Keratinocyte (primary cell): ENCODE measurements at regions not wholly inside any gene's neighbourhood (a gene's known extent, or its start where the extent isn't known, plus 50 kb on each side); places are given as distances from the start of the nearest gene placed in this dataset.

Source experiments
- DNase-seq: peaks from one replicate; pipeline ENCODE4 v3.0.0-alpha.2; 2011; ENCODE audit warnings: low read depth, missing footprints, low spot score
- FAIRE-seq: peaks from 2 replicates; lab custom pipeline; 2011; peaks lifted over from hg19 to GRCh38; lab: Jason Lieb, UNC
- H2AFZ ChIP-seq: 2 replicates; pipeline ENCODE4 v1.6.0; 2012; ENCODE audit warnings: low read length, control low read depth, inconsistent platforms; ENCODE audit not compliant: control insufficient read depth
- H3K27ac ChIP-seq: 2 replicates; pipeline ENCODE4 v1.5.1; 2011; ENCODE audit warnings: low read length; ENCODE audit not compliant: control insufficient read depth, insufficient read depth
- H3K27me3 ChIP-seq: 3 replicates; pipeline ENCODE4 v1.6.0; 2011; ENCODE audit warnings: low read length; ENCODE audit not compliant: control insufficient read depth, insufficient read depth; ENCODE audit errors: extremely low read depth
- H3K36me3 ChIP-seq, 2 experiments: 2 replicates in 1 of 2; 3 replicates in 1 of 2; pipeline ENCODE4 v1.5.1; 2011; ENCODE audit warnings: low read length in 2 of 2, mild to moderate bottlenecking in 1 of 2; ENCODE audit not compliant: control insufficient read depth in 2 of 2, insufficient read depth in 2 of 2; ENCODE audit errors: extremely low read depth in 1 of 2
- H3K4me1 ChIP-seq: 3 replicates; pipeline ENCODE4 v1.5.1; 2011; ENCODE audit warnings: low read length; ENCODE audit not compliant: control insufficient read depth, insufficient read depth; ENCODE audit errors: extremely low read depth
- H3K4me2 ChIP-seq: 3 replicates; pipeline ENCODE4 v1.6.0; 2011; ENCODE audit warnings: low read depth, low read length; ENCODE audit not compliant: control insufficient read depth, insufficient read depth; ENCODE audit errors: extremely low read depth
- H3K4me3 ChIP-seq, 3 experiments: fragments of 200-600 bp in 1 of 3; sonication (generic) in 1 of 3; 2 replicates in 2 of 3; 3 replicates in 1 of 3; pipeline ENCODE4 v1.5.1; 2011 to 2016; ENCODE audit warnings: low read length in 3 of 3, mild to moderate bottlenecking in 3 of 3, control low read depth in 2 of 3, inconsistent platforms in 1 of 3, low read depth in 1 of 3, mixed read lengths in 1 of 3, mixed run types in 1 of 3, moderate library complexity in 1 of 3; ENCODE audit not compliant: control insufficient read depth in 2 of 3, insufficient read depth in 2 of 3; ENCODE audit errors: extremely low read depth in 1 of 3
- H3K79me2 ChIP-seq: 2 replicates; pipeline ENCODE4 v1.6.0; 2012; ENCODE audit warnings: low read length; ENCODE audit not compliant: control insufficient read depth, insufficient read depth
- H3K9ac ChIP-seq: 3 replicates; pipeline ENCODE4 v1.6.0; 2011; ENCODE audit warnings: low read length; ENCODE audit not compliant: control insufficient read depth, insufficient read depth; ENCODE audit errors: extremely low read depth
- H3K9me1 ChIP-seq: 3 replicates; pipeline ENCODE4 v1.6.0; 2011; ENCODE audit warnings: low read length; ENCODE audit not compliant: control insufficient read depth, insufficient read depth; ENCODE audit errors: extremely low read depth
- H3K9me3 ChIP-seq: 2 replicates; pipeline ENCODE4 v1.5.1; 2012; ENCODE audit warnings: low read depth, low read length; ENCODE audit not compliant: control insufficient read depth
- H4K20me1 ChIP-seq: 3 replicates; pipeline ENCODE4 v1.6.0; 2011; ENCODE audit warnings: low read length; ENCODE audit not compliant: control insufficient read depth, insufficient read depth; ENCODE audit errors: extremely low read depth
- EZH2 ChIP-seq: IDR thresholded peaks from one replicate; pipeline ENCODE4 v1.6.1; 2012; ENCODE audit warnings: inconsistent platforms, mild to moderate bottlenecking, low read length, moderate library complexity
- dilution Hi-C: fragments of 300-500 bp; cut with MboI; formaldehyde crosslinking; loops from one replicate; pipeline ENCODE4 v1.7.0; 2020; ENCODE audit warnings: low sequenced_read_pairs; ENCODE audit not compliant: extremely low pct_ligation_motif_present
- TF ChIP-seq, protein P1 (sequence below), 3 experiments: IDR thresholded peaks in 1 of 3; conservative IDR thresholded peaks in 1 of 3; optimal IDR thresholded peaks in 1 of 3; 2 replicates in 2 of 3; 3 replicates in 1 of 3; pipeline versions ENCODE3 to v1.5.1; 2011; ENCODE audit warnings: low read length in 3 of 3, mild to moderate bottlenecking in 3 of 3, moderate library complexity in 2 of 3, control low read depth in 1 of 3, inconsistent platforms in 1 of 3; ENCODE audit not compliant: insufficient read depth in 2 of 3; ENCODE audit errors: extremely low read depth in 1 of 3

DNA sequence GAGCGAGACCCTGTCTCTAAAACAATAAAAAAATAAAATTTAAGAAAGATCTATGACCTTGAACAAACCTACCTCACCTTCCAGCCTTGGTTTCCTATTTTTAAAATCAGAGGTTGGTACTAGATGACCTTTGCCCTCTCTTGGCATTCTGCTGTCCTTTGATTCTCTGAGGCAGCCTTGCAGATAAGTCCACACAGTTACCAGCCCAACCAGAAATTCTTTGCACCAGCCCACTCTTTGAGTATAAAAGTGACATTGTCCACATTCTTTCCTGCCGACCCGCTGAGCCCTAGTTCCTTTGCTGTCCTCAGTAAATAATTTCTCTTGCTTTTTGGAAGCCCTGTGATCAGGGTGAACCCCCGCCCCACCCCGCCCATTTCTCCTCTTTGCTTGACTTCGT, 150.4 kb downstream of the PHETA1 start:
- H3K4me2 ChIP-seq, result no peak overlapping the region
- no peaks in the 10 kb centered on the region for H3K9me1 ChIP-seq
- H3K27me3 ChIP-seq, result peaks cover 10% of the 10 kb centered on the region
- no peaks in the 10 kb centered on the region for H4K20me1 ChIP-seq
- FAIRE-seq, result no peak
- TF ChIP-seq, protein P1, sequence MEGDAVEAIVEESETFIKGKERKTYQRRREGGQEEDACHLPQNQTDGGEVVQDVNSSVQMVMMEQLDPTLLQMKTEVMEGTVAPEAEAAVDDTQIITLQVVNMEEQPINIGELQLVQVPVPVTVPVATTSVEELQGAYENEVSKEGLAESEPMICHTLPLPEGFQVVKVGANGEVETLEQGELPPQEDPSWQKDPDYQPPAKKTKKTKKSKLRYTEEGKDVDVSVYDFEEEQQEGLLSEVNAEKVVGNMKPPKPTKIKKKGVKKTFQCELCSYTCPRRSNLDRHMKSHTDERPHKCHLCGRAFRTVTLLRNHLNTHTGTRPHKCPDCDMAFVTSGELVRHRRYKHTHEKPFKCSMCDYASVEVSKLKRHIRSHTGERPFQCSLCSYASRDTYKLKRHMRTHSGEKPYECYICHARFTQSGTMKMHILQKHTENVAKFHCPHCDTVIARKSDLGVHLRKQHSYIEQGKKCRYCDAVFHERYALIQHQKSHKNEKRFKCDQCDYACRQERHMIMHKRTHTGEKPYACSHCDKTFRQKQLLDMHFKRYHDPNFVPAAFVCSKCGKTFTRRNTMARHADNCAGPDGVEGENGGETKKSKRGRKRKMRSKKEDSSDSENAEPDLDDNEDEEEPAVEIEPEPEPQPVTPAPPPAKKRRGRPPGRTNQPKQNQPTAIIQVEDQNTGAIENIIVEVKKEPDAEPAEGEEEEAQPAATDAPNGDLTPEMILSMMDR (optimal IDR thresholded peaks at IDR 0.05 in 1 of 3, IDR thresholded peaks at IDR 0.05 in 1 of 3, conservative IDR thresholded peaks at IDR 0.05 in 1 of 3; ENCODE audit: extremely low read depth in 1 of 3, insufficient read depth in 2 of 3, low read length in 3 of 3), result no peak
- no peak for TF ChIP-seq EZH2
- H3K4me3 ChIP-seq, result no peak overlapping the region
- no peaks in the 10 kb centered on the region for H3K9me3 ChIP-seq
- no peak overlapping the region for H3K9ac ChIP-seq
- H3K36me3 ChIP-seq, result no peaks in the 10 kb centered on the region
- no peak overlapping the region for H3K27ac ChIP-seq
- H2AFZ ChIP-seq, result no peak overlapping the region
- no peaks in the 10 kb centered on the region for H3K79me2 ChIP-seq
- no peak for DNase-seq
- dilution Hi-C loops, result no loop called here
- H3K4me1 ChIP-seq, result no peaks in the 10 kb centered on the region

DNA sequence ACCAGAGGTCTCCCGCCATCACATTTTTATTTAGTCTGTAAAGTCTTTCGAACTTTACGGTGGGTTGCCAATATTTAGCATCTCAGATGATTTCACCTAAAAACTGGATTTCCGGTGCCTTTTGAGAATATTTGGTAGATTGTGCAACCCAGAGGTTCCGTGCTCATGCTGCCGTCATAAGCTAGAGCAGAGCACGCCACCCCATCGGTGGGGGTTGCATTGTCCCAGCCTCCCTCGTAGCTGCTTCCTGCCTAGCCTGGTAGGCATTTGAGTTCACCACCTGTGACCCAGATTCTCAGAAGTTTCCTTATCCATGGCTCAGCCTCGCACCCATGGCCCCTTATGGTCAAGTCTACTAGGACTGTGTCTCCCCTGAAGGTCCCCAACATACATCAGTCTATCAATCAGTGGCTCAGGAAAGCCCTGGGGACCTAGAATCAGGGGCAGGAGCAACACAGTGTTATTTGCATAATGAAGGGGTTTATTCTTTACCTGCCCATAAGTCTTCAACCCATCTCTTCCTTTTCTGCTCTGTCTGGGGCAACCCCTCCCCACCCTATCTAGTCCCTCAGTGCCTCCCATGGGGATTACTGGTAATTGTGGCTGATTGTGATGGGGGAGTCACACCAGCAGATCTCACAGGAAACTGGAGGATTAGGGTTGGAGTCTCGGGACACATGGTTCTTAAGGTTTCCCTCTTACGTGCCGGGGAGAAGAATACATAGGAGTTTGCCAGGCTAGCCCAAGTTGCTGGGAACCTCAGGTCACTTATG, 152.3 kb downstream of the PHETA1 start:
- dilution Hi-C loops, result no loop called here
- Histone ChIP-seq H3K4me1 (no peaks in the 10 kb centered on the region), H3K79me2 (no peaks in the 10 kb centered on the region), H3K27ac (no peak overlapping the region), H3K9me1 (no peaks in the 10 kb centered on the region), H3K4me2 (no peak overlapping the region), H3K9me3 (no peaks in the 10 kb centered on the region), H4K20me1 (no peaks in the 10 kb centered on the region), H3K27me3 (peaks cover 10% of the 10 kb centered on the region), H3K9ac (no peak overlapping the region), H2AFZ (no peak overlapping the region), H3K36me3 (no peaks in the 10 kb centered on the region), H3K4me3 (no peak overlapping the region)
- no peak for TF ChIP-seq EZH2
- TF ChIP-seq, protein P1 (optimal IDR thresholded peaks at IDR 0.05 in 1 of 3, IDR thresholded peaks at IDR 0.05 in 1 of 3, conservative IDR thresholded peaks at IDR 0.05 in 1 of 3; ENCODE audit: extremely low read depth in 1 of 3, insufficient read depth in 2 of 3, low read length in 3 of 3), result no peak
- FAIRE-seq, result no peak
- no peak for DNase-seq
